IPS-15b (cell line): ENCODE measurements at regions not wholly inside any gene's neighbourhood (a gene's known extent, or its start where the extent isn't known, plus 50 kb on each side); places are given as distances from the start of the nearest gene placed in this dataset.

Experiments
- H3K27me3 ChIP-seq: one replicate; pipeline ENCODE4 v1.6.1; 2013; ENCODE audit warnings: low read length; ENCODE audit not compliant: control insufficient read depth, insufficient read depth
- H3K36me3 ChIP-seq: one replicate; pipeline ENCODE4 v1.6.1; 2013; ENCODE audit warnings: low read length; ENCODE audit not compliant: control insufficient read depth, insufficient read depth
- H3K4me1 ChIP-seq: one replicate; pipeline ENCODE4 v1.6.1; 2013; ENCODE audit warnings: mild to moderate bottlenecking, low read length; ENCODE audit not compliant: control insufficient read depth, insufficient read depth
- H3K4me3 ChIP-seq: one replicate; pipeline ENCODE4 v1.5.1; 2013; ENCODE audit warnings: low read depth, low read length
- H3K9ac ChIP-seq: one replicate; pipeline ENCODE4 v1.6.1; 2013; ENCODE audit warnings: low read depth, mild to moderate bottlenecking, low read length
- H3K9me3 ChIP-seq: one replicate; pipeline ENCODE4 v1.6.1; 2013; ENCODE audit warnings: mild to moderate bottlenecking, low read length; ENCODE audit not compliant: control insufficient read depth, insufficient read depth

DNA sequence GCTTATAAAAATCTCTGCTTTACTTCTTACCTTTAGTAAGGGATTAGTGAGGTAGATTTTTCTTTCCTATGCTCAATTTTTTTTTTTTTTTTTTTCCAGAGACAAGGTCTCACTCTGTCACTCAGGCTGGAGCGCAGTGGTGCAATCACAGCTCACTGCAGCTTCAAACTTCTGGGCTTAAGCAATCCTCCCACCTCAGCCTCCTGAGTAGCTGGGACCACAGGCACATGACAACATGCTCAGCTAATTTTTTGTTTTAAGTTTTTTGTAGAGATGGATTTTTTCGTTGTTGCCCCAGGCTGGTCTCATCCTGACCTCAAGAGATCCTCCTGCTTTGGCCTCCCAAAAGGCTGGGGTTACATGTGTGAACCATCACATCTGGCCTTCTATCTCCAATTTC is 58.9 kb upstream of the RREB1 start:
- H3K27me3 ChIP-seq: peaks cover 3% of the 10 kb centered on the region
- H3K4me3 ChIP-seq: no peak overlapping the region
- H3K4me1 ChIP-seq: peaks cover 11% of the 10 kb centered on the region
- H3K9ac ChIP-seq: no peak overlapping the region
- H3K9me3 ChIP-seq: no peaks in the 10 kb centered on the region
- H3K36me3 ChIP-seq: no peaks in the 10 kb centered on the region

DNA sequence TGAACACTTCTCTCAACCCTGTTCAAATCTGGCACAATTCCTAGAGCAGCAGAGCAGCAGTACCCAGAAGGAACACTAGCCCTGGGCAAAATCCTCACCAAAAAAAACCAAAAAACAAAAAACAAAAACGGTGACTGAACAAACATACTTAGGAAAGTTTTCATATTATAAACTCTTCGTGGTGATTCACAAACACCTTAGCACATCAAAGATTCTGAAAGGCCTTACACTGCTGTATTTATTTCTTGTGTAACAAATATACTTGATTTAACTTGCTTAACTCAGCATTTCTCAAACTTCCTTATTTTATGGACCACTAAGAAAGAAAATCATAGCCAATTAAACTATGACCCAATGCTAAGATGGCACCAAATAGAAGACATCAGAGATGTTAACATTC is 57.8 kb upstream of the RREB1 start:
- H3K9ac ChIP-seq: no peak overlapping the region
- peaks cover 3% of the 10 kb centered on the region for H3K27me3 ChIP-seq
- no peaks in the 10 kb centered on the region for H3K36me3 ChIP-seq
- no peak overlapping the region for H3K4me3 ChIP-seq
- H3K9me3 ChIP-seq: no peaks in the 10 kb centered on the region
- H3K4me1 ChIP-seq: peaks cover 11% of the 10 kb centered on the region

DNA sequence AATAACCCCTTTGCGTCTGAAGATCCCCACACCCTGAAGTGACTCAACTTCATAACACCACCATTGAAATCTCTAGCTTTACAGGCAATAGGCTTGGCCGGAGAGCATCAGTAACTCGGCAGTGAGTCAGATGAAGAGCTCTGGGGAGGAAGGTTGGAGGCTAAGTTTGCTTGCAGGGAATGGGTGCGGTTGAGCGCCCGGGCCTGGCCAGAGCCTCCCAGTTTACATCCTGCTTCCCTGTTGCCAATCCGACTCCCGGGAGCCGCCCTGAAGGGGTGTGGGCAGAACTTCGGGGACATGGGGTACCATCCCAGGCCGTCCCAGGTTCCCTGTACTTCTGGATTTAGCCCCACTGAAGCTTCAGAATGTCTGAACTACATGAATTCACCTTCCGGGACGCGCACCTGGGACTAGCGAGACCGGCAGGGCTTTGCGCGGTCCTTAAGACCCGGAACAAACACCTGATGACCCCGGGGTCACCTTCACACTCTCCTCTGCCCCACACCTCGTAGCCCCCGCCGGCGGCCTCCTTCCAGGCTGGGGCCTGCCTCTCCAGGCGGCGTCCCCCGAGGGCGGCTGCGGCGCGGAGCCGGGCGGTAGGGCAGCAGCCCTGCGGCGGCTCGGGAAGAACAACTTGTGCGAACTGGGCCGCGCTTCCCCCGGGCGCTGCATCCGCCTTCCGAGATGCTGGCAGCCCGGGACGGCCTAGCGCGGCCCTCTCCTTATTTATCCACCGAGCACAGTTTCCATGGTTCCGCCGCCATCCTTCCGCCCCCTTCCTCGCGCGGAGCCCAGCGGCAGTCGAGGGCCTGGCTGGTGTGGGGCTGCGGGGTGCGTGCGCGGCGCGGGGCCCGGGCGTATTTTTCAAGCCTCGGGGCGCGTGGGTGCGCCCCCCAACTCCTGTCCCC is 56.6 kb upstream of the RREB1 start:
- H3K27me3 ChIP-seq: peaks cover 3% of the 10 kb centered on the region
- H3K36me3 ChIP-seq: no peaks in the 10 kb centered on the region
- H3K4me3 ChIP-seq: peak overlapping the region; percentile 75
- H3K4me1 ChIP-seq: peaks cover 11% of the 10 kb centered on the region
- H3K9me3 ChIP-seq: no peaks in the 10 kb centered on the region
- H3K9ac ChIP-seq: peak overlapping the region; percentile 79

DNA sequence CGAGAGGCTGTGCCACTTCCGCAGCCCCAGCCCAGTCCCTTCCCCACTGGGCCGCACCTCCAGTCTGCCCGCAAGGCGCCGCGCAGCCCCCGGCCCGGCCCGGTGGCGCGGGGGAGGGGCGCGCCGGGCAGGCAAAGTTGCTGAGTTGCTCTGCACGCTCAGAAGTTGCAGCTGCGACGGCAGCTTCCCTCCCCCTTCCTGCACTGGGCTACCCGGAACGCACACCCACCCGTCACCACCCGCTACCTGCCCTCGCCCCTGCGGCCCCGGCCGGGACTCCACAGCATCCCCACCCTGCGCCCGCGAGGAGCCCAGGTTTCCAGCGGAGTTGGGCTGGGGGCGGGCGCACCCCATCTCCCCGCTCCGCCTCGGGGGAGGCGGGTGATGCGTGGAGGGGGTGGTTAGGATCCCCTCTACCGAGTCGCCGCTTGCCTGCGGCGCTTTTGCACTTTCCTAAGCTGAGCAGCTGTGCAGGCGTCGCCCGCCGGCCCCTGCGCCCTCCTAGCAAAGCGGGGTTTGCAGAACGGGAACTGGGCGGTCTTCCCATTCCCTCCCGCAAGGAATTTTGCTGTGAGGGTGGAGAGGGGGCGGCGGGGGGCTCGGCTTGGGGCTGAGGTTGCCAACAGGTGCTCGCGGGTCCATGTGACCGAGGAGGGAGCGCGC is 55.9 kb upstream of the RREB1 start:
- no peaks in the 10 kb centered on the region for H3K9me3 ChIP-seq
- H3K4me1 ChIP-seq: peaks cover 11% of the 10 kb centered on the region
- H3K4me3 ChIP-seq: peak overlapping the region; percentile 75
- H3K36me3 ChIP-seq: no peaks in the 10 kb centered on the region
- H3K9ac ChIP-seq: peak overlapping the region; percentile 79
- H3K27me3 ChIP-seq: peaks cover 3% of the 10 kb centered on the region

DNA sequence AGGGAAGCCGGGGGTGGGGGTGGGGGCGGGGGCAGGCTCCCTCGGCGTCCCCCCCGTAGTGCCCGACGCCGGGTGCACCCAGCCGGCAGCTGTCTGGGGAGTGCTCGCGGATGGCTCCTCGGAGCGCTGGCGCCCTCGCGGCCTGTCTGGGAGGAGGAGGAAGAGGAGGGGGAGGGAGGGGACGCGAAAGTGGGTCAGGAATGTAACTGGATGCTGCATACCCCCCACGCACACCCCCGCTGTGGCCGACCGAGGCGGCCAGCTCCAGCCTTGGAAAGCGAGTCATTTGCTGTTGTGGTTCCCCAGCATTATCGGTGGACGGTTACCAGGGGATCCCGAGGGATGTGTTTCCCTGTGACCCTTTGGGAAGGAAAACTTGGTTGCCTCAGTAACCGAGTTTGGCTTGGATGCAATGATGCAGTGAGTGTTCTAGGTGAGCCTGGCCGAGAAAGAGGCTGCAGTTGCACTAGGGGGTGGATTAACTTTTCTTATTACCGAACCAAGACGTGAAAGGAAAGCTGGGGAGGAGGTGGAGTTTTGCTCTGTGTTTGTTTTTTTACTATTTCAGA is 55.2 kb upstream of the RREB1 start:
- Histone ChIP-seq H3K4me3 (peak overlapping the region; percentile 58), H3K9ac (no peak overlapping the region), H3K27me3 (peaks cover 3% of the 10 kb centered on the region), H3K36me3 (no peaks in the 10 kb centered on the region), H3K4me1 (peaks cover 11% of the 10 kb centered on the region), H3K9me3 (no peaks in the 10 kb centered on the region)

DNA sequence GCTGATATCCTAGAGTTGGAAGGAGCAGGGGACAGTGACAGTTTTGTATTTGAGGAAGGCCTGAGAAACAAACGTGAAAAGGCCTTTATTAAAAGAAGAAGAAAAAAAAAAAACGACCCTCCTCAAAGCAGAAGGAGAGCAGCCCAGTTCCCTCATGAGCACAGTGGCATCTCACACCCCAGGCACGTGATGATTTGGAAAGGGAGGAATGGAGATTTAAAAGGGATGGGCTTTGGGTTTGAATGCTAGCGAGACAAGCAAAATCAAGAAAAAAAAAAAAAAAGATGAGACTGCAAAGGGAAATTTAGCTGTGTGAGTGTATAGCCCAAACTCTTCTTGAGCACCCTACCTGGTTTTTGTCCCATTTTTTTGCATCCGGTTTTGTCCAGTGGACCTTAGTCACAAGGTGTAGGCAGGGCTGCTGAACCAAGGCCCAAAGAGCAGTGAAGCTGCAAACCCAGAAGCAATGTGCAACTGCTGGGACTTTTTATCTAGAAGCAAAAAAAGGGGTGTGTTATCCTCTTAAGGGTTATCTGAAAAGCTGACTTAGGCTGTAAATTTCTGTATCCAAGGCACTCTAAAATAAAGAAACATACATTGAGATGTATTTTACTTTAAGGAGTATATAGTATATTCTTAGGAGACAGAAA is 54.5 kb upstream of the RREB1 start:
- no peak overlapping the region for H3K9ac ChIP-seq
- no peaks in the 10 kb centered on the region for H3K9me3 ChIP-seq
- H3K27me3 ChIP-seq: peaks cover 3% of the 10 kb centered on the region
- peaks cover 11% of the 10 kb centered on the region for H3K4me1 ChIP-seq
- H3K36me3 ChIP-seq: no peaks in the 10 kb centered on the region
- peak overlapping the region; percentile 58 for H3K4me3 ChIP-seq
